Keratinocyte (primary cell): ENCODE measurements at regions not wholly inside any gene's neighbourhood (a gene's known extent, or its start where the extent isn't known, plus 50 kb on each side); places are given as distances from the start of the nearest gene placed in this dataset.

Experiments
- DNase-seq: peaks from one replicate; pipeline ENCODE4 v3.0.0-alpha.2; 2011; ENCODE audit warnings: low read depth, missing footprints, low spot score
- FAIRE-seq: peaks from 2 replicates; lab custom pipeline; 2011; peaks lifted over from hg19 to GRCh38; lab: Jason Lieb, UNC
- H2AFZ ChIP-seq: 2 replicates; pipeline ENCODE4 v1.6.0; 2012; ENCODE audit warnings: low read length, control low read depth, inconsistent platforms; ENCODE audit not compliant: control insufficient read depth
- H3K27ac ChIP-seq: 2 replicates; pipeline ENCODE4 v1.5.1; 2011; ENCODE audit warnings: low read length; ENCODE audit not compliant: control insufficient read depth, insufficient read depth
- H3K27me3 ChIP-seq: 3 replicates; pipeline ENCODE4 v1.6.0; 2011; ENCODE audit warnings: low read length; ENCODE audit not compliant: control insufficient read depth, insufficient read depth; ENCODE audit errors: extremely low read depth
- H3K36me3 ChIP-seq, 2 experiments: 2 replicates in 1 of 2; 3 replicates in 1 of 2; pipeline ENCODE4 v1.5.1; 2011; ENCODE audit warnings: low read length in 2 of 2, mild to moderate bottlenecking in 1 of 2; ENCODE audit not compliant: control insufficient read depth in 2 of 2, insufficient read depth in 2 of 2; ENCODE audit errors: extremely low read depth in 1 of 2
- H3K4me1 ChIP-seq: 3 replicates; pipeline ENCODE4 v1.5.1; 2011; ENCODE audit warnings: low read length; ENCODE audit not compliant: control insufficient read depth, insufficient read depth; ENCODE audit errors: extremely low read depth
- H3K4me2 ChIP-seq: 3 replicates; pipeline ENCODE4 v1.6.0; 2011; ENCODE audit warnings: low read depth, low read length; ENCODE audit not compliant: control insufficient read depth, insufficient read depth; ENCODE audit errors: extremely low read depth
- H3K4me3 ChIP-seq, 3 experiments: fragments of 200-600 bp in 1 of 3; sonication (generic) in 1 of 3; 2 replicates in 2 of 3; 3 replicates in 1 of 3; pipeline ENCODE4 v1.5.1; 2011 to 2016; ENCODE audit warnings: low read length in 3 of 3, mild to moderate bottlenecking in 3 of 3, control low read depth in 2 of 3, inconsistent platforms in 1 of 3, low read depth in 1 of 3, mixed read lengths in 1 of 3, mixed run types in 1 of 3, moderate library complexity in 1 of 3; ENCODE audit not compliant: control insufficient read depth in 2 of 3, insufficient read depth in 2 of 3; ENCODE audit errors: extremely low read depth in 1 of 3
- H3K79me2 ChIP-seq: 2 replicates; pipeline ENCODE4 v1.6.0; 2012; ENCODE audit warnings: low read length; ENCODE audit not compliant: control insufficient read depth, insufficient read depth
- H3K9ac ChIP-seq: 3 replicates; pipeline ENCODE4 v1.6.0; 2011; ENCODE audit warnings: low read length; ENCODE audit not compliant: control insufficient read depth, insufficient read depth; ENCODE audit errors: extremely low read depth
- H3K9me1 ChIP-seq: 3 replicates; pipeline ENCODE4 v1.6.0; 2011; ENCODE audit warnings: low read length; ENCODE audit not compliant: control insufficient read depth, insufficient read depth; ENCODE audit errors: extremely low read depth
- H3K9me3 ChIP-seq: 2 replicates; pipeline ENCODE4 v1.5.1; 2012; ENCODE audit warnings: low read depth, low read length; ENCODE audit not compliant: control insufficient read depth
- H4K20me1 ChIP-seq: 3 replicates; pipeline ENCODE4 v1.6.0; 2011; ENCODE audit warnings: low read length; ENCODE audit not compliant: control insufficient read depth, insufficient read depth; ENCODE audit errors: extremely low read depth
- CTCF ChIP-seq, 3 experiments: IDR thresholded peaks in 1 of 3; conservative IDR thresholded peaks in 1 of 3; optimal IDR thresholded peaks in 1 of 3; 2 replicates in 2 of 3; 3 replicates in 1 of 3; pipeline versions ENCODE3 to v1.5.1; 2011; ENCODE audit warnings: low read length in 3 of 3, mild to moderate bottlenecking in 3 of 3, moderate library complexity in 2 of 3, control low read depth in 1 of 3, inconsistent platforms in 1 of 3; ENCODE audit not compliant: insufficient read depth in 2 of 3; ENCODE audit errors: extremely low read depth in 1 of 3
- EZH2 ChIP-seq: IDR thresholded peaks from one replicate; pipeline ENCODE4 v1.6.1; 2012; ENCODE audit warnings: inconsistent platforms, mild to moderate bottlenecking, low read length, moderate library complexity
- dilution Hi-C: fragments of 300-500 bp; cut with MboI; formaldehyde crosslinking; loops from one replicate; pipeline ENCODE4 v1.7.0; 2020; ENCODE audit warnings: low sequenced_read_pairs; ENCODE audit not compliant: extremely low pct_ligation_motif_present

- Histone ChIP-seq H4K20me1 (no peaks in the 10 kb centered on the region), H3K4me1 (no peaks in the 10 kb centered on the region), H2AFZ (no peak overlapping the region), H3K27ac (no peak overlapping the region), H3K9me3 (no peaks in the 10 kb centered on the region), H3K9ac (no peak overlapping the region), H3K36me3 (no peaks in the 10 kb centered on the region), H3K4me3 (no peak overlapping the region), H3K79me2 (no peaks in the 10 kb centered on the region), H3K27me3 (no peaks in the 10 kb centered on the region), H3K9me1 (no peaks in the 10 kb centered on the region), H3K4me2 (no peak overlapping the region)
- dilution Hi-C loops: no loop called here
- TF ChIP-seq EZH2 (no peak), CTCF (optimal IDR thresholded peaks at IDR 0.05 in 1 of 3, IDR thresholded peaks at IDR 0.05 in 1 of 3, conservative IDR thresholded peaks at IDR 0.05 in 1 of 3; ENCODE audit: extremely low read depth in 1 of 3, insufficient read depth in 2 of 3, low read length in 3 of 3) (no peak)
- FAIRE-seq: no peak
- no peak for DNase-seq
These were observed 1663.7 kb upstream of the ADGRL3 start for GRCh38 chr4:59536428-59536827.

- Histone ChIP-seq H3K36me3 (no peaks in the 10 kb centered on the region), H3K9ac (no peak overlapping the region), H3K27me3 (no peaks in the 10 kb centered on the region), H3K79me2 (no peaks in the 10 kb centered on the region), H3K27ac (no peak overlapping the region), H2AFZ (no peak overlapping the region), H3K4me3 (no peak overlapping the region), H4K20me1 (no peaks in the 10 kb centered on the region), H3K4me2 (peak overlapping the region; percentile 43), H3K4me1 (no peaks in the 10 kb centered on the region), H3K9me1 (no peaks in the 10 kb centered on the region), H3K9me3 (no peaks in the 10 kb centered on the region)
- TF ChIP-seq CTCF (optimal IDR thresholded peaks at IDR 0.05 in 1 of 3, IDR thresholded peaks at IDR 0.05 in 1 of 3, conservative IDR thresholded peaks at IDR 0.05 in 1 of 3; ENCODE audit: extremely low read depth in 1 of 3, insufficient read depth in 2 of 3, low read length in 3 of 3) (no peak), EZH2 (no peak)
- FAIRE-seq (no peak), DNase-seq (no peak)
- dilution Hi-C loops: no loop called here
These were observed 1662.8 kb upstream of the ADGRL3 start for GRCh38 chr4:59537246-59537886.
